H9 (cell line): ENCODE measurements at regions not wholly inside any gene's neighbourhood (a gene's known extent, or its start where the extent isn't known, plus 50 kb on each side); places are given as distances from the start of the nearest gene placed in this dataset.

ENCODE experiments used
- DNase-seq: peaks from one replicate; pipeline ENCODE4 v3.0.0-alpha.2; 2017
- H2AFZ ChIP-seq: one replicate; pipeline ENCODE4 v1.6.1; 2013; ENCODE audit warnings: mild to moderate bottlenecking, low read length, control low read depth, moderate library complexity
- H2AK5ac ChIP-seq: 2 replicates; pipeline ENCODE4 v1.6.1; 2013; ENCODE audit warnings: low read length, control low read depth, mixed read lengths; ENCODE audit not compliant: insufficient read length
- H2BK120ac ChIP-seq: one replicate; pipeline ENCODE4 v1.6.1; 2013; ENCODE audit warnings: low read depth, mild to moderate bottlenecking, low read length, control low read depth, inconsistent platforms; ENCODE audit not compliant: poor library complexity, severe bottlenecking
- H2BK12ac ChIP-seq: 2 replicates; pipeline ENCODE4 v1.6.1; 2013; ENCODE audit warnings: low read length, control low read depth, mixed read lengths, low read depth; ENCODE audit not compliant: insufficient read length
- H2BK15ac ChIP-seq: 2 replicates; pipeline ENCODE4 v1.6.1; 2013; ENCODE audit warnings: low read depth, low read length, control low read depth
- H2BK20ac ChIP-seq: one replicate; pipeline ENCODE4 v1.6.1; 2013; ENCODE audit warnings: low read depth, mild to moderate bottlenecking, low read length, control low read depth, inconsistent platforms; ENCODE audit not compliant: poor library complexity, severe bottlenecking
- H2BK5ac ChIP-seq: 2 replicates; pipeline ENCODE4 v1.6.1; 2013; ENCODE audit warnings: low read length, control low read depth, mixed read lengths; ENCODE audit not compliant: insufficient read length
- H3K14ac ChIP-seq: 2 replicates; pipeline ENCODE4 v1.6.1; 2013; ENCODE audit warnings: low read length, control low read depth; ENCODE audit not compliant: insufficient read depth
- H3K18ac ChIP-seq: 2 replicates; pipeline ENCODE4 v1.6.1; 2013; ENCODE audit warnings: low read depth, mild to moderate bottlenecking, mixed read lengths, low read length, control low read depth; ENCODE audit not compliant: insufficient read length
- H3K23ac ChIP-seq: 2 replicates; pipeline ENCODE4 v1.6.1; 2013; ENCODE audit warnings: low read length, control low read depth, mixed read lengths, low read depth; ENCODE audit not compliant: insufficient read length
- H3K23me2 ChIP-seq: 2 replicates; pipeline ENCODE4 v1.6.1; 2013; ENCODE audit warnings: low read depth, mild to moderate bottlenecking, mixed read lengths, low read length, control low read depth; ENCODE audit not compliant: insufficient read length, poor library complexity, severe bottlenecking
- H3K27ac ChIP-seq: 2 replicates; pipeline ENCODE4 v1.5.1; 2013; ENCODE audit warnings: low read length, control low read depth, mixed read lengths, low read depth; ENCODE audit not compliant: insufficient read length
- H3K27me3 ChIP-seq: 2 replicates; pipeline ENCODE4 v1.6.1; 2013; ENCODE audit warnings: low read length, control low read depth, inconsistent platforms; ENCODE audit not compliant: insufficient read depth
- H3K4ac ChIP-seq: 2 replicates; pipeline ENCODE4 v1.6.1; 2013; ENCODE audit warnings: low read depth, mild to moderate bottlenecking, control low read depth, inconsistent platforms, low read length, moderate library complexity
- H3K4me1 ChIP-seq: 2 replicates; pipeline ENCODE4 v1.6.1; 2013; ENCODE audit warnings: low read length, control low read depth, inconsistent platforms; ENCODE audit not compliant: insufficient read depth
- H3K4me2 ChIP-seq: 2 replicates; pipeline ENCODE4 v1.6.1; 2013; ENCODE audit warnings: low read length, control low read depth, mixed read lengths; ENCODE audit not compliant: insufficient read length, insufficient read depth
- H3K56ac ChIP-seq: 2 replicates; pipeline ENCODE4 v1.6.1; 2013; ENCODE audit warnings: low read depth, mild to moderate bottlenecking, mixed read lengths, low read length, control low read depth; ENCODE audit not compliant: insufficient read length
- H3K79me1 ChIP-seq: 2 replicates; pipeline ENCODE4 v1.6.1; 2013; ENCODE audit warnings: low read depth, mild to moderate bottlenecking, moderate library complexity, low read length, control low read depth, inconsistent platforms; ENCODE audit not compliant: insufficient read depth, poor library complexity, severe bottlenecking
- H3K79me2 ChIP-seq: 2 replicates; pipeline ENCODE4 v1.6.1; 2013; ENCODE audit warnings: low read length, control low read depth, inconsistent platforms; ENCODE audit not compliant: insufficient read depth
- H3K9ac ChIP-seq: 2 replicates; pipeline ENCODE4 v1.6.1; 2013; ENCODE audit warnings: low read length, control low read depth, mixed read lengths; ENCODE audit not compliant: insufficient read length; ENCODE audit errors: extremely low read depth
- H3K9me3 ChIP-seq: one replicate; pipeline ENCODE4 v1.6.1; 2013; ENCODE audit warnings: low read depth, low read length, inconsistent platforms; ENCODE audit not compliant: control insufficient read depth
- H3T11ph ChIP-seq: one replicate; pipeline ENCODE4 v1.6.1; 2013; ENCODE audit warnings: mild to moderate bottlenecking, low read length, control low read depth, inconsistent platforms
- H4K20me1 ChIP-seq: one replicate; pipeline ENCODE4 v1.6.1; 2013; ENCODE audit not compliant: control insufficient read depth, insufficient read length, insufficient read depth
- H4K5ac ChIP-seq: 2 replicates; pipeline ENCODE4 v1.6.1; 2013; ENCODE audit warnings: low read depth, mild to moderate bottlenecking, mixed read lengths, low read length, control low read depth; ENCODE audit not compliant: insufficient read length
- H4K8ac ChIP-seq: replicated peaks from 2 replicates; pipeline ENCODE4 v1.6.1; 2013; ENCODE audit warnings: low read length, control low read depth, mixed read lengths, low read depth; ENCODE audit not compliant: insufficient read length
- H4K91ac ChIP-seq: 2 replicates; pipeline ENCODE4 v1.6.1; 2013; ENCODE audit warnings: low read depth, mild to moderate bottlenecking, moderate library complexity, mixed read lengths, low read length, control low read depth; ENCODE audit not compliant: insufficient read length
- H3K27ac Mint-ChIP-seq, 3 experiments: 2 replicates in 2 of 3; 3 replicates in 1 of 3; pipeline ENCODE4 v1.8.0; 2020 to 2021; ENCODE audit warnings: mixed read lengths in 3 of 3, mild to moderate bottlenecking in 1 of 3, moderate library complexity in 1 of 3
- H3K27me3 Mint-ChIP-seq: 2 replicates; pipeline ENCODE4 v1.8.0; 2021; ENCODE audit warnings: low read depth, mild to moderate bottlenecking, moderate library complexity, mixed read lengths
- H3K36me3 Mint-ChIP-seq, 3 experiments: 2 replicates in 2 of 3; 3 replicates in 1 of 3; pipeline ENCODE4 v1.8.0; 2020 to 2021; ENCODE audit warnings: low read depth in 3 of 3, mixed read lengths in 3 of 3; ENCODE audit not compliant: insufficient read depth in 1 of 3
- H3K4me1 Mint-ChIP-seq, 2 experiments: 2 replicates each; pipeline ENCODE4 v1.8.0; 2020; ENCODE audit warnings: mixed read lengths in 2 of 2
- H3K4me3 Mint-ChIP-seq, 2 experiments: 2 replicates in 1 of 2; 3 replicates in 1 of 2; pipeline ENCODE4 v1.8.0; 2020 to 2021; ENCODE audit warnings: mild to moderate bottlenecking in 2 of 2, mixed read lengths in 2 of 2, moderate library complexity in 1 of 2
- H3K9me3 Mint-ChIP-seq, 2 experiments: 2 replicates in 1 of 2; 3 replicates in 1 of 2; pipeline ENCODE4 v1.8.0; 2020; ENCODE audit warnings: mild to moderate bottlenecking in 2 of 2, mixed read lengths in 2 of 2, moderate library complexity in 1 of 2
- WGBS: extraction: QIAGEN DNeasy Blood & Tissue Kit; methylation state at CpG from one replicate; pipeline ENCODE4 v1.1.7; 2013; ENCODE audit warnings: missing lambda C conversion rate, low lambda C conversion rate, mixed read lengths; ENCODE audit not compliant: insufficient read length; ENCODE audit errors: extremely low coverage; 5-methylcytosine and 5-hydroxymethylcytosine counted together
- TF ChIP-seq, protein P1 (sequence below): fragments of 200-600 bp; sonication (generic); conservative IDR thresholded peaks from 3 replicates; pipeline ENCODE4 v1.8.0; 2021; ENCODE audit warnings: antibody characterized with exemption, mild to moderate bottlenecking

DNA sequence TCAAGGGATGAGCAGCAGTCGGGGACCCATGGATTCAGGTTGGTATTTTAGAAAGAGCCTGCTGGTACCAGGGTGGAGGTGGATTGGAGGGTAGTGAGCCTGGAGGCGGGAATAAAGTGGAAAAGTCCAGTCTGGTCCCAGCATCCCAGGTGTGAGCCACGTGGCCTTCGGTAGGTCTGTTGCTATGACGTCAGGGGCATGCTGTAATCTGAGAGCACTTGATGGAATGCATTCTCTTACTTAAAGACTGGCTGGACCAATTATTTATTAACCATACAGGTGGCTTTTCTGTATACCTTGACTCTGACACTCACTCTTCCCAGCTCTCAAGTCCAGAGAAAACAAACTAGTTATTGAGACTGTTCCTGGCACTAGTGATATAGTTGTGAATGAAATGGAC is 389.9 kb upstream of the RGMA start:
- H3K4me3 Mint-ChIP-seq, result peak overlapping the region in 1 of 2 experiments; percentile 8; a peak in 2 of 5 replicates
- Histone ChIP-seq H4K5ac (no peak overlapping the region), H4K20me1 (no peaks in the 10 kb centered on the region), H3K79me1 (no peaks in the 10 kb centered on the region), H4K91ac (no peak overlapping the region), H2BK5ac (no peak overlapping the region), H3K56ac (no peak overlapping the region), H3K18ac (no peak overlapping the region), H2BK120ac (no peak overlapping the region), H3K27me3 (no peaks in the 10 kb centered on the region), H3K14ac (no peak overlapping the region), H2BK15ac (no peak overlapping the region), H3K79me2 (no peaks in the 10 kb centered on the region), H3K27ac (no peak overlapping the region), H2AFZ (no peak overlapping the region), H4K8ac (no peak overlapping the region), H2AK5ac (no peak overlapping the region), H3K4me1 (peaks cover 21% of the 10 kb centered on the region; the same call in 1 of the 2 replicates), H3K23me2 (no peaks in the 10 kb centered on the region), H3K4me2 (no peak overlapping the region), H3K4ac (no peak overlapping the region), H3K23ac (no peak overlapping the region), H2BK20ac (no peak overlapping the region), H3K9me3 (no peaks in the 10 kb centered on the region), H2BK12ac (no peak overlapping the region), H3T11ph (no peak overlapping the region), H3K9ac (no peak overlapping the region)
- TF ChIP-seq, protein P1, sequence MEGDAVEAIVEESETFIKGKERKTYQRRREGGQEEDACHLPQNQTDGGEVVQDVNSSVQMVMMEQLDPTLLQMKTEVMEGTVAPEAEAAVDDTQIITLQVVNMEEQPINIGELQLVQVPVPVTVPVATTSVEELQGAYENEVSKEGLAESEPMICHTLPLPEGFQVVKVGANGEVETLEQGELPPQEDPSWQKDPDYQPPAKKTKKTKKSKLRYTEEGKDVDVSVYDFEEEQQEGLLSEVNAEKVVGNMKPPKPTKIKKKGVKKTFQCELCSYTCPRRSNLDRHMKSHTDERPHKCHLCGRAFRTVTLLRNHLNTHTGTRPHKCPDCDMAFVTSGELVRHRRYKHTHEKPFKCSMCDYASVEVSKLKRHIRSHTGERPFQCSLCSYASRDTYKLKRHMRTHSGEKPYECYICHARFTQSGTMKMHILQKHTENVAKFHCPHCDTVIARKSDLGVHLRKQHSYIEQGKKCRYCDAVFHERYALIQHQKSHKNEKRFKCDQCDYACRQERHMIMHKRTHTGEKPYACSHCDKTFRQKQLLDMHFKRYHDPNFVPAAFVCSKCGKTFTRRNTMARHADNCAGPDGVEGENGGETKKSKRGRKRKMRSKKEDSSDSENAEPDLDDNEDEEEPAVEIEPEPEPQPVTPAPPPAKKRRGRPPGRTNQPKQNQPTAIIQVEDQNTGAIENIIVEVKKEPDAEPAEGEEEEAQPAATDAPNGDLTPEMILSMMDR, result no peak
- peaks cover 8 to 12% of the 10 kb centered on the region in 2 experiments; a peak in 4 of 5 replicates for H3K9me3 Mint-ChIP-seq
- peaks cover 0 to 9% (median 7%) of the 10 kb centered on the region in 3 experiments; a peak in 5 of 7 replicates for H3K36me3 Mint-ChIP-seq
- WGBS, result no CpG with 5 or more reads among the region's 5 CpGs
- H3K27me3 Mint-ChIP-seq, result peaks cover 33% of the 10 kb centered on the region
- H3K27ac Mint-ChIP-seq, result peak overlapping the region in 1 of 3 experiments; percentile 28; a peak in 3 of 7 replicates
- H3K4me1 Mint-ChIP-seq, result peaks cover 41 to 62% of the 10 kb centered on the region in 2 experiments
- no peak for DNase-seq
